C4-2B (cell line): ENCODE measurements at regions not wholly inside any gene's neighbourhood (a gene's known extent, or its start where the extent isn't known, plus 50 kb on each side); places are given as distances from the start of the nearest gene placed in this dataset.

ENCODE experiments used
- H3K27ac ChIP-seq: fragments of 450-650 bp; 2 replicates; pipeline ENCODE4 v1.5.1; 2017
- CTCF ChIP-seq: fragments of 450-650 bp; conservative IDR thresholded peaks from 2 replicates; pipeline ENCODE4 v1.5.1; 2017; ENCODE audit warnings: mild to moderate bottlenecking
- ZFX ChIP-seq: fragments of 450-650 bp; IDR thresholded peaks from 2 replicates; pipeline ENCODE4 v1.6.1; 2017

GRCh38 chr5:171635561-171636245 is 149.9 kb upstream of the SMIM23 start:
- TF ChIP-seq ZFX: no peak
- no peak for TF ChIP-seq CTCF
- no peak overlapping the region for H3K27ac ChIP-seq

- TF ChIP-seq ZFX (no peak), CTCF (no peak)
- no peak overlapping the region for H3K27ac ChIP-seq
These were observed 147.8 kb upstream of the SMIM23 start for GRCh38 chr5:171637811-171638210.

GRCh38 chr5:171639205-171639621 is 146.4 kb upstream of the SMIM23 start:
- H3K27ac ChIP-seq: no peak overlapping the region
- TF ChIP-seq ZFX: no peak
- no peak for TF ChIP-seq CTCF

DNA sequence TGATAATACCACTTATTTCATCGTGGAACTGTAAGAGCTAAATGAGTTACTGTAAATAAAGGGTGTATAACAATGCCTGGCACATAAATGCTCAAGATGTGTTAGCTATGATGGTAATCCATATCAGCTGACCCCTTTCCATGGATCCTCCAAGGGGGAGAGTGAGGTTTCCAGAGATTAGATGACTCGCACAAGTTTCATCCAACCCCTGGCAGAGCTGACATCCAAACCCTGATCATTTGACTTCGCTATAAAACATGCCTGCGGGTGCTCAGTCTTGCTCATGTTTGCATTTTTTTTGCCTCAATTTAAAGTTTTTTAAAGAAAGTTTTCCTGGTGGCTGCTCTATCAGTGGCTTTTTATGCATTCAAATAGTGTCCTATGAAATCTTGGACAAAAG is 145.7 kb upstream of the SMIM23 start:
- no peak overlapping the region for H3K27ac ChIP-seq
- TF ChIP-seq CTCF (no peak), ZFX (no peak)

- no peak overlapping the region for H3K27ac ChIP-seq
- no peak for TF ChIP-seq ZFX
- no peak for TF ChIP-seq CTCF
These were observed 145.1 kb upstream of the SMIM23 start for GRCh38 chr5:171640480-171640879.

- TF ChIP-seq CTCF: no peak
- no peak for TF ChIP-seq ZFX
- H3K27ac ChIP-seq: no peak overlapping the region
These were observed 143.7 kb upstream of the SMIM23 start for GRCh38 chr5:171641891-171642290.

GRCh38 chr5:171642894-171643293 is 142.7 kb upstream of the SMIM23 start:
- TF ChIP-seq ZFX (no peak), CTCF (no peak)

More at GRCh38 chr5:171642894-171643293, 142.7 kb upstream of the SMIM23 start:
- H3K27ac ChIP-seq: no peak overlapping the region
